ENCODE measurements at regions not wholly inside any gene's neighbourhood (a gene's known extent, or its start where the extent isn't known, plus 50 kb on each side); places are given as distances from the start of the nearest gene placed in this dataset.
A peak's percentile ranks its signal among the peaks of the same experiment; 100 is the strongest.

- H2AFZ ChIP-seq (replicated peaks) = no peak overlapping the region
- no peak overlapping the region for H3K27ac Mint-ChIP-seq
- no peaks in the 10 kb centered on the region for H4K20me1 ChIP-seq (ENCODE audit: low read depth)
- H3K9ac ChIP-seq = no peak overlapping the region
- H3K4me2 ChIP-seq = no peak overlapping the region
- H3K36me3 Mint-ChIP-seq = no peaks in the 10 kb centered on the region
- no peaks in the 10 kb centered on the region for H3K36me3 ChIP-seq
- no peak overlapping the region for H3K4me3 Mint-ChIP-seq
- no peaks in the 10 kb centered on the region for H3K27me3 ChIP-seq
- no peaks in the 10 kb centered on the region for H3K79me2 ChIP-seq (ENCODE audit: low read depth)
- H3K4me1 Mint-ChIP-seq = no peaks in the 10 kb centered on the region
- H3K9me3 ChIP-seq (ENCODE audit: low read depth) = no peaks in the 10 kb centered on the region
- no peak overlapping the region for H3K27ac ChIP-seq
- no peaks in the 10 kb centered on the region for H3K4me1 ChIP-seq
- H3K9me3 Mint-ChIP-seq = peaks cover 1% of the 10 kb centered on the region
- no peak overlapping the region for H3K4me3 ChIP-seq
- TF ChIP-seq EZH2phosphoT487 (IDR thresholded peaks at IDR 0.05) (no peak), CTCF (IDR thresholded peaks at IDR 0.05) (peak; percentile 68)
- DNase-seq (ENCODE audit: low spot score) = peak; percentile 82
- peaks cover 4% of the 10 kb centered on the region for H3K27me3 Mint-ChIP-seq (ENCODE audit: insufficient read depth, low read depth)
- H3F3A ChIP-seq (ENCODE audit: low read depth) = no peaks in the 10 kb centered on the region
These were observed 294.8 kb downstream of the TSHZ3 start for GRCh38 chr19:31054430-31054829.

- Histone ChIP-seq H3K27me3 (no peaks in the 10 kb centered on the region), H4K20me1 (ENCODE audit: low read depth) (no peaks in the 10 kb centered on the region), H3F3A (ENCODE audit: low read depth) (no peaks in the 10 kb centered on the region), H2AFZ (replicated peaks) (no peak overlapping the region), H3K4me3 (no peak overlapping the region), H3K9me3 (ENCODE audit: low read depth) (no peaks in the 10 kb centered on the region), H3K4me1 (no peaks in the 10 kb centered on the region), H3K9ac (no peak overlapping the region), H3K36me3 (no peaks in the 10 kb centered on the region), H3K27ac (no peak overlapping the region), H3K4me2 (no peak overlapping the region), H3K79me2 (ENCODE audit: low read depth) (no peaks in the 10 kb centered on the region)
- H3K27ac Mint-ChIP-seq = no peak overlapping the region
- DNase-seq (ENCODE audit: low spot score) = no peak
- TF ChIP-seq EZH2phosphoT487 (IDR thresholded peaks at IDR 0.05) = no peak
- peaks cover 4% of the 10 kb centered on the region for H3K27me3 Mint-ChIP-seq (ENCODE audit: insufficient read depth, low read depth)
- H3K36me3 Mint-ChIP-seq = no peaks in the 10 kb centered on the region
- no peaks in the 10 kb centered on the region for H3K9me3 Mint-ChIP-seq
- no peak overlapping the region for H3K4me3 Mint-ChIP-seq
- no peaks in the 10 kb centered on the region for H3K4me1 Mint-ChIP-seq
These were observed 299.8 kb downstream of the TSHZ3 start for GRCh38 chr19:31049431-31049830.

- no peak for TF ChIP-seq EZH2 (IDR thresholded peaks at IDR 0.05)
- no peak for TF ChIP-seq EZH2phosphoT487 (IDR thresholded peaks at IDR 0.05)
- no peak for TF ChIP-seq CTCF (IDR thresholded peaks at IDR 0.05)
These were observed 303.2 kb downstream of the TSHZ3 start for GRCh38 chr19:31046024-31046423.

GRCh38 chr19:31041461-31041860 lies 307.8 kb downstream of the TSHZ3 start:
- H3K27me3 Mint-ChIP-seq (ENCODE audit: insufficient read depth, low read depth) = peaks cover 2% of the 10 kb centered on the region
- no peak overlapping the region for H3K4me3 Mint-ChIP-seq
- H3K9me3 Mint-ChIP-seq = no peaks in the 10 kb centered on the region
- H3K27ac ChIP-seq = no peak overlapping the region
- TF ChIP-seq CTCF (IDR thresholded peaks at IDR 0.05) (no peak), EZH2phosphoT487 (IDR thresholded peaks at IDR 0.05) (no peak), EZH2 (IDR thresholded peaks at IDR 0.05) (no peak)
- DNase-seq (ENCODE audit: low spot score) = no peak
- H2AFZ ChIP-seq (replicated peaks) = no peak overlapping the region
- H3K9ac ChIP-seq = no peak overlapping the region
- H3K4me3 ChIP-seq = no peak overlapping the region
- H3K27me3 ChIP-seq = no peaks in the 10 kb centered on the region
- no peaks in the 10 kb centered on the region for H3K4me1 Mint-ChIP-seq
- no peaks in the 10 kb centered on the region for H3K9me3 ChIP-seq (ENCODE audit: low read depth)
- no peaks in the 10 kb centered on the region for H3K4me1 ChIP-seq
- H4K20me1 ChIP-seq (ENCODE audit: low read depth) = no peaks in the 10 kb centered on the region
- H3K36me3 Mint-ChIP-seq = no peaks in the 10 kb centered on the region
- no peak overlapping the region for H3K4me2 ChIP-seq
- no peaks in the 10 kb centered on the region for H3K79me2 ChIP-seq (ENCODE audit: low read depth)
- no peak overlapping the region for H3K27ac Mint-ChIP-seq
- no peaks in the 10 kb centered on the region for H3F3A ChIP-seq (ENCODE audit: low read depth)
- H3K36me3 ChIP-seq = no peaks in the 10 kb centered on the region

More at GRCh38 chr19:31046024-31046423, 303.2 kb downstream of the TSHZ3 start:
- Mint-ChIP-seq H3K27me3 (ENCODE audit: insufficient read depth, low read depth) (no peaks in the 10 kb centered on the region), H3K36me3 (no peaks in the 10 kb centered on the region), H3K4me1 (no peaks in the 10 kb centered on the region), H3K9me3 (no peaks in the 10 kb centered on the region), H3K4me3 (no peak overlapping the region), H3K27ac (no peak overlapping the region)
- Histone ChIP-seq H3K4me2 (no peak overlapping the region), H4K20me1 (ENCODE audit: low read depth) (no peaks in the 10 kb centered on the region), H3F3A (ENCODE audit: low read depth) (no peaks in the 10 kb centered on the region), H3K4me1 (no peaks in the 10 kb centered on the region), H3K79me2 (ENCODE audit: low read depth) (no peaks in the 10 kb centered on the region), H3K9me3 (ENCODE audit: low read depth) (no peaks in the 10 kb centered on the region), H3K4me3 (no peak overlapping the region), H3K36me3 (no peaks in the 10 kb centered on the region), H3K9ac (no peak overlapping the region), H3K27ac (no peak overlapping the region), H3K27me3 (no peaks in the 10 kb centered on the region), H2AFZ (replicated peaks) (no peak overlapping the region)
- no peak for DNase-seq (ENCODE audit: low spot score)

All from neural progenitor cell (in vitro differentiated cells).